Effector memory CD8-positive, alpha-beta T cell (primary cell): ENCODE measurements at regions not wholly inside any gene's neighbourhood (a gene's known extent, or its start where the extent isn't known, plus 50 kb on each side); places are given as distances from the start of the nearest gene placed in this dataset.

Experiments
- ATAC-seq: fragments of 150-1000 bp; cut with Tn5 transposase; replicated peaks from 2 replicates; pipeline ENCODE4 v1.10.0; 2021; ENCODE audit warnings: mild to moderate bottlenecking, moderate library complexity
- DNase-seq, 3 experiments: peaks; one replicate each; pipeline ENCODE4 v3.0.0; 2021
- H3K27ac Mint-ChIP-seq, 2 donors: one replicate each; pipeline ENCODE4 v1.8.0; 2022; ENCODE audit warnings: mild to moderate bottlenecking in 2 of 2, mixed read lengths in 2 of 2, moderate library complexity in 2 of 2
- H3K27me3 Mint-ChIP-seq, 2 donors: one replicate each; pipeline ENCODE4 v1.8.0; 2022; ENCODE audit warnings: mixed read lengths in 2 of 2
- H3K36me3 Mint-ChIP-seq: one replicate; pipeline ENCODE4 v1.8.0; 2022; ENCODE audit warnings: mild to moderate bottlenecking, moderate library complexity, mixed read lengths; ENCODE audit not compliant: insufficient read depth
- H3K4me1 Mint-ChIP-seq, 2 donors: one replicate each; pipeline ENCODE4 v1.8.0; 2022; ENCODE audit warnings: low read depth in 2 of 2, mixed read lengths in 2 of 2
- H3K4me3 Mint-ChIP-seq, 2 donors: one replicate each; pipeline ENCODE4 v1.8.0; 2022; ENCODE audit warnings: mild to moderate bottlenecking in 2 of 2, mixed read lengths in 2 of 2, moderate library complexity in 2 of 2
- H3K9me3 Mint-ChIP-seq, 2 donors: one replicate each; pipeline ENCODE4 v1.8.0; 2022; ENCODE audit warnings: mixed read lengths in 2 of 2

GRCh38 chr2:180180511-180180910 is 173.4 kb upstream of the CWC22 start:
- Mint-ChIP-seq H3K27me3 (peaks cover 0 to 5% of the 10 kb centered on the region in 2 donors), H3K4me1 (no peaks in the 10 kb centered on the region), H3K4me3 (no peak overlapping the region), H3K27ac (no peak overlapping the region), H3K36me3 (no peaks in the 10 kb centered on the region), H3K9me3 (no peaks in the 10 kb centered on the region)
- ATAC-seq (no peak), DNase-seq (no peak)

- Mint-ChIP-seq H3K9me3 (no peaks in the 10 kb centered on the region), H3K4me3 (no peak overlapping the region), H3K27ac (no peak overlapping the region), H3K4me1 (no peaks in the 10 kb centered on the region), H3K36me3 (no peaks in the 10 kb centered on the region), H3K27me3 (peaks cover 0 to 5% of the 10 kb centered on the region in 2 donors)
- ATAC-seq = no peak
- no peak for DNase-seq
Measured at GRCh38 chr2:180177534-180177933, 170.4 kb upstream of the CWC22 start.

DNA sequence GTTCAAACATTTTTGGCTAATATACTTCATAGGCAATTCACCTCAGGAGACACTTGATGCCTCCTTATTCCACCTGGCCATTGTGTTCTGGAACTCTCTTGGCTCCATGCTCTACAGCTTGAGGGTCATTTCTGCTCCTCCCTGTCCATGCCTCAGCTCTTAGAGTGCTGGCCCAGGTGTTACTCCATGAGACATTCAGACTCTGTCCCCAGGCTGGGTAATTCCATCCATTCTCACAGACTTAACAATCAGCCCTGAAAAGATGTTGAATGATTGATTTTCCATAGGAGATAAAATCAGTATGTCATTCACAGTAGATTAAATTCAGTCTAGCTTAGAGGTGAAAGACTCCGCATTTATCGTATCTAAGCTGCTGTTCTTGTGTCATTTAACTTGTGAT is 168.6 kb upstream of the CWC22 start:
- no peaks in the 10 kb centered on the region for H3K36me3 Mint-ChIP-seq
- no peak overlapping the region for H3K4me3 Mint-ChIP-seq
- H3K27me3 Mint-ChIP-seq = no peaks in the 10 kb centered on the region
- no peaks in the 10 kb centered on the region for H3K9me3 Mint-ChIP-seq
- H3K27ac Mint-ChIP-seq = no peak overlapping the region
- no peaks in the 10 kb centered on the region for H3K4me1 Mint-ChIP-seq
- no peak for DNase-seq
- ATAC-seq = no peak

DNA sequence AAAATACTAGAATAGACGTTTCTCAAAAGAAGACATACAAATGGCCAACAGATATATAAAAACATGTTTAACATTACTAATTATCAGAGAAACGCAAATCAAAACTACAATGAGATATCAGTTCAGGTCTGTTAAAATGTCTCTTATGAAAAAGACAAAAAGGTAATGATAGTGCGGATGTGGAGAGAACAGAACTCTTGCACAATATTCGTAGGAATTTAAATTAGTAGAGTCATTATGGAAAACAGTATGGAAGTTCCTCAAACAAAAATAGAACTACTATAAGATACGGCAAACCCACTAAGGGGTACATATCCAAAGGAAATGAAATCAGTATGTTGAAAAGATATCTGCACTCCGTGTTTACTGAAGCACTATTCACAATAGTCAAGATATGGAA is 167.5 kb upstream of the CWC22 start:
- no peak for ATAC-seq
- H3K27ac Mint-ChIP-seq = no peak overlapping the region
- peaks cover 0 to 7% of the 10 kb centered on the region in 2 donors for H3K27me3 Mint-ChIP-seq
- no peaks in the 10 kb centered on the region for H3K4me1 Mint-ChIP-seq
- no peak for DNase-seq
- peaks cover 0 to 2% of the 10 kb centered on the region in 2 donors for H3K9me3 Mint-ChIP-seq
- H3K4me3 Mint-ChIP-seq = no peak overlapping the region
- H3K36me3 Mint-ChIP-seq = no peaks in the 10 kb centered on the region

- ATAC-seq = no peak
- Mint-ChIP-seq H3K4me1 (no peaks in the 10 kb centered on the region), H3K27me3 (peaks cover 0 to 11% of the 10 kb centered on the region in 2 donors), H3K27ac (no peak overlapping the region), H3K36me3 (no peaks in the 10 kb centered on the region), H3K4me3 (no peak overlapping the region), H3K9me3 (peaks cover 0 to 4% of the 10 kb centered on the region in 2 donors)
- no peak for DNase-seq
Measured at GRCh38 chr2:180169474-180169873, 162.4 kb upstream of the CWC22 start.

GRCh38 chr2:180161415-180161814 is 154.3 kb upstream of the CWC22 start:
- no peaks in the 10 kb centered on the region for H3K4me1 Mint-ChIP-seq
- no peak overlapping the region for H3K4me3 Mint-ChIP-seq
- H3K36me3 Mint-ChIP-seq = no peaks in the 10 kb centered on the region
- ATAC-seq (no peak), DNase-seq (no peak)
- no peaks in the 10 kb centered on the region for H3K9me3 Mint-ChIP-seq
- H3K27me3 Mint-ChIP-seq = peaks cover 0 to 16% of the 10 kb centered on the region in 2 donors
- H3K27ac Mint-ChIP-seq = no peak overlapping the region

- H3K27ac Mint-ChIP-seq = no peak overlapping the region
- DNase-seq (no peak), ATAC-seq (no peak)
- H3K27me3 Mint-ChIP-seq = peaks cover 0 to 12% of the 10 kb centered on the region in 2 donors
- no peaks in the 10 kb centered on the region for H3K9me3 Mint-ChIP-seq
- H3K36me3 Mint-ChIP-seq = no peaks in the 10 kb centered on the region
- H3K4me1 Mint-ChIP-seq = no peaks in the 10 kb centered on the region
- H3K4me3 Mint-ChIP-seq = no peak overlapping the region
Measured at GRCh38 chr2:180159921-180160320, 152.8 kb upstream of the CWC22 start.

DNA sequence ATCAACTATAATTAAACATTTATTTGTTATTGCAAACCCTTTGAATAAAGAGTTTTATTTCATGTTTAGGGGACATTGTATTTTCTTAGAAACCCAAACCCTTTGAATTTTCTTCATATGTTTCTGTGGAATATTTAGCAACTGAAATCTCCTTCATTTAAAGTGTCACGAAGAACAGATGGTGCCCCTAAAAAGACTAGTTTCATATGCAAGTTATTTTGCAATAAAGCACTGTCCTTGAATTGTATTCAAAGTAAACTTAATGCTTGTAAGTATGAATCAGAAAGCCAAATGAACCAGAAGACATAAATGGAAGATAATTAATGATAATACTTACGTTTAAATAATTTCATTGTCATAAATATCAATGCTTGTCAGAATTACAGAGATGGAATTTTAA is 151.9 kb upstream of the CWC22 start:
- Mint-ChIP-seq H3K9me3 (no peaks in the 10 kb centered on the region), H3K27me3 (peaks cover 0 to 12% of the 10 kb centered on the region in 2 donors), H3K4me3 (no peak overlapping the region), H3K27ac (no peak overlapping the region), H3K4me1 (no peaks in the 10 kb centered on the region), H3K36me3 (no peaks in the 10 kb centered on the region)
- no peak for DNase-seq
- no peak for ATAC-seq

DNA sequence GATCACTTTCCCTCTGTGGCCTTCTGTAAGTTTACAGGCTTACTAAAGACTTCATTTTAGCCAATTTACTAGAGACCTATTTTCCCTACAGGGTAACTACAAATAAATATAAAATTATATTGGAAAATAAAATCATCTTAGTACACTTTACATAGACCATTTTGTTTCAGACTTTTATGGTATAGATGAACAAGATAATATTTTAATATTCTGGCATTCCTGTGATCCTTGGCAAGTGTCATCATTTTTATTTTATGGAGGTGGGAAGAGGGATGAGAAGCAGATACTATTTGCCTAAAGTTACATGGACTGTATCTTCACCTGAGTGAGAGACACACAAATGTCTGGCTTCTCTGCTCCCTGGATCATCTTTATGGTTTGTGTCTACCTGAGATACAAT is 149.6 kb upstream of the CWC22 start:
- H3K36me3 Mint-ChIP-seq = no peaks in the 10 kb centered on the region
- no peaks in the 10 kb centered on the region for H3K4me1 Mint-ChIP-seq
- H3K9me3 Mint-ChIP-seq = no peaks in the 10 kb centered on the region
- ATAC-seq = no peak
- no peak overlapping the region for H3K27ac Mint-ChIP-seq
- no peak for DNase-seq
- no peak overlapping the region for H3K4me3 Mint-ChIP-seq
- peaks cover 0 to 6% of the 10 kb centered on the region in 2 donors for H3K27me3 Mint-ChIP-seq

DNA sequence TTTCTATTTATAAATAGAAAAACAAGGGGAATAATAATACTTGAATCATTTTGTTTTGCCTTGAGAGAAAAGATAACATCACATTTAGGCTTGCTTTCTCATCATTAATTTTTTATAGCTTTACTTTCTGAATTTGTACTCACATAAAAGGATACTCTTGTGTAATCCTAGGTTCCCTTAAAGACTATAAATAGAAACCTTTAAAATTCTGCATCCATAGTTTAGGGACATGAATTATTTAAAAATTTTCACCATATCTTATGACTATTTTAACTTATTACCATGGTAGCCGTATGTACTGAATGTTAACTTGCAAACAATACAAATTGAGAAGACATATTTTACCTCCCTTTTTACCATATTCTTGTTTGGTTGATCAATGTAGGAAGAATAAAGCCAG is 143.5 kb upstream of the CWC22 start:
- ATAC-seq = no peak
- DNase-seq = no peak
- H3K4me1 Mint-ChIP-seq = no peaks in the 10 kb centered on the region
- H3K4me3 Mint-ChIP-seq = no peak overlapping the region
- no peaks in the 10 kb centered on the region for H3K36me3 Mint-ChIP-seq
- no peak overlapping the region for H3K27ac Mint-ChIP-seq
- no peaks in the 10 kb centered on the region for H3K9me3 Mint-ChIP-seq
- peaks cover 0 to 9% of the 10 kb centered on the region in 2 donors for H3K27me3 Mint-ChIP-seq

DNA sequence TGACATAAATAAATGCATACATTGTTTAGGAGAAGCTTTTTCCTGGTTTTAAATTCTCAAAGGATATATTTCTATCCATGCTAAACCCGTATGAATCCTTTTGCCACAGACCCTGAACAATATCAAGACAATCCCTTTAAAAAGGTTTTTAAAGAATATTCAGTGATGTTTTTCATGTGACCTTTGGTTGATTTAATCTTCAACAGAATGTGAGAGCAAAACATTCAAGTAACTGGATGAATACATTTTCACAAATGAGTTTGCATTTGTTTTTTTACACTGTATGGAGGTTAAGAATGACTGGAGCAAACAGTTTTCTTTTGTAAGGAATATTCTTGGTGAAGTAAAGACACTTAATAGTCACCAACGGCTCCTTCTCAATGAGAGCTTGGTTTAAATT is 139.4 kb upstream of the CWC22 start:
- Mint-ChIP-seq H3K4me1 (no peaks in the 10 kb centered on the region), H3K4me3 (no peak overlapping the region), H3K27me3 (peaks cover 0 to 9% of the 10 kb centered on the region in 2 donors), H3K27ac (no peak overlapping the region), H3K9me3 (no peaks in the 10 kb centered on the region), H3K36me3 (no peaks in the 10 kb centered on the region)
- DNase-seq = no peak
- no peak for ATAC-seq

- Mint-ChIP-seq H3K4me1 (no peaks in the 10 kb centered on the region), H3K27me3 (peaks cover 0 to 9% of the 10 kb centered on the region in 2 donors), H3K27ac (no peak overlapping the region), H3K9me3 (no peaks in the 10 kb centered on the region), H3K4me3 (no peak overlapping the region), H3K36me3 (no peaks in the 10 kb centered on the region)
- DNase-seq (no peak), ATAC-seq (no peak)
Measured at GRCh38 chr2:180146114-180146513, 139.0 kb upstream of the CWC22 start.

DNA sequence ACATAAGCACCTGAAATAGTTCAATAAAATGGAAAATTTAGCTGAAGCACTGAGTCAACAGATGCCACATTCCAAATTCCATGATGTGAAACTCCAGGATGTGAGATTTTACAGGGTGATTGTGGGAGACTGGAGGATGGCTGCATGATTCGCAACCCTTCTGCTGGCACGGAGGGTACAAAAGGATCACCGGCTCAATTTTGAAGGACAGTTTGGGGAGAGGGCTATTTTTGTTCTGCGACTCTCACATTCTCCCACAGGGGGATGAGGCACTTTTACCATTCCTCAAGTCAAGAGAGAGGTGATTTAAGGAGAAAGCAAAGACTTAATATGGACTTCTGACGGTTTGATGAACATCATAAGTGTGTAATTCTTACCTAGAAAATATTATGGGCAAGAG is 138.1 kb upstream of the CWC22 start:
- no peaks in the 10 kb centered on the region for H3K9me3 Mint-ChIP-seq
- DNase-seq = no peak
- H3K27me3 Mint-ChIP-seq = peaks cover 0 to 9% of the 10 kb centered on the region in 2 donors
- no peak for ATAC-seq
- no peaks in the 10 kb centered on the region for H3K4me1 Mint-ChIP-seq
- H3K27ac Mint-ChIP-seq = no peak overlapping the region
- no peak overlapping the region for H3K4me3 Mint-ChIP-seq
- no peaks in the 10 kb centered on the region for H3K36me3 Mint-ChIP-seq

GRCh38 chr2:180144338-180144813 is 137.3 kb upstream of the CWC22 start:
- DNase-seq = no peak
- H3K4me1 Mint-ChIP-seq = no peaks in the 10 kb centered on the region
- no peaks in the 10 kb centered on the region for H3K36me3 Mint-ChIP-seq
- no peak overlapping the region for H3K27ac Mint-ChIP-seq
- H3K4me3 Mint-ChIP-seq = no peak overlapping the region
- no peak for ATAC-seq
- H3K27me3 Mint-ChIP-seq = peaks cover 0 to 9% of the 10 kb centered on the region in 2 donors
- H3K9me3 Mint-ChIP-seq = no peaks in the 10 kb centered on the region
